Mesenchymal stem cell (in vitro differentiated cells and primary cell): ENCODE measurements at regions not wholly inside any gene's neighbourhood (a gene's known extent, or its start where the extent isn't known, plus 50 kb on each side); places are given as distances from the start of the nearest gene placed in this dataset.

ENCODE experiments used
- DNase-seq: peaks from one replicate; pipeline ENCODE4 v3.0.0-alpha.2; 2013
- H2AFZ ChIP-seq: one replicate; pipeline ENCODE4 v1.6.1; 2013; ENCODE audit warnings: low read depth, mild to moderate bottlenecking, control low read depth, inconsistent platforms, low read length, moderate library complexity
- H2AK5ac ChIP-seq: 2 replicates; pipeline ENCODE4 v1.6.1; 2013; ENCODE audit warnings: low read length, moderate library complexity, mild to moderate bottlenecking, inconsistent platforms; ENCODE audit not compliant: severe bottlenecking
- H2BK120ac ChIP-seq: one replicate; pipeline ENCODE4 v1.6.1; 2013; ENCODE audit warnings: low read depth, mild to moderate bottlenecking, inconsistent platforms, low read length, moderate library complexity
- H2BK12ac ChIP-seq, 2 experiments: one replicate each; pipeline ENCODE4 v1.6.1; 2013; ENCODE audit warnings: inconsistent platforms in 2 of 2, low read length in 2 of 2, mild to moderate bottlenecking in 2 of 2, moderate library complexity in 2 of 2, control low read depth in 1 of 2
- H2BK15ac ChIP-seq: one replicate; pipeline ENCODE4 v1.6.1; 2013; ENCODE audit warnings: mild to moderate bottlenecking, low read depth, inconsistent platforms; ENCODE audit not compliant: poor library complexity, severe bottlenecking
- H2BK5ac ChIP-seq: 2 replicates; pipeline ENCODE4 v1.6.1; 2013; ENCODE audit warnings: low read depth, mild to moderate bottlenecking, low read length, control low read depth, inconsistent platforms; ENCODE audit not compliant: poor library complexity, severe bottlenecking
- H3K14ac ChIP-seq, 2 experiments: one replicate each; pipeline ENCODE4 v1.6.1; 2013; ENCODE audit warnings: inconsistent platforms in 2 of 2, low read length in 2 of 2, control low read depth in 1 of 2, mild to moderate bottlenecking in 1 of 2, moderate library complexity in 1 of 2
- H3K18ac ChIP-seq, 2 experiments: one replicate each; pipeline ENCODE4 v1.6.1; 2013; ENCODE audit warnings: inconsistent platforms in 2 of 2, low read length in 2 of 2, control low read depth in 1 of 2, low read depth in 1 of 2, mild to moderate bottlenecking in 1 of 2
- H3K23ac ChIP-seq, 2 experiments: one replicate each; pipeline ENCODE4 v1.6.1; 2013; ENCODE audit warnings: inconsistent platforms in 2 of 2, low read length in 2 of 2, mild to moderate bottlenecking in 2 of 2, moderate library complexity in 2 of 2, control low read depth in 1 of 2
- H3K27ac ChIP-seq: 2 replicates; pipeline ENCODE4 v1.5.1; 2013; ENCODE audit warnings: mild to moderate bottlenecking, moderate library complexity, low read length, control low read depth, inconsistent platforms; ENCODE audit not compliant: poor library complexity, severe bottlenecking
- H3K27me3 ChIP-seq, 2 experiments: 2 replicates each; pipeline versions ENCODE4 v1.6.1 to v1.7.0; 2013; ENCODE audit warnings: low read length in 2 of 2, mild to moderate bottlenecking in 2 of 2, moderate library complexity in 2 of 2, control low read depth in 1 of 2, inconsistent platforms in 1 of 2; ENCODE audit not compliant: control insufficient read depth in 1 of 2, insufficient read depth in 1 of 2
- H3K36me3 ChIP-seq, 2 experiments: 2 replicates each; pipeline versions ENCODE4 v1.6.1 to v1.7.0; 2013; ENCODE audit warnings: low read length in 2 of 2, control low read depth in 1 of 2, inconsistent platforms in 1 of 2, low read depth in 1 of 2, mild to moderate bottlenecking in 1 of 2; ENCODE audit not compliant: insufficient read depth in 2 of 2, control insufficient read depth in 1 of 2
- H3K4ac ChIP-seq, 2 experiments: one replicate each; pipeline ENCODE4 v1.6.1; 2013; ENCODE audit warnings: inconsistent platforms in 2 of 2, low read length in 2 of 2, mild to moderate bottlenecking in 2 of 2, moderate library complexity in 2 of 2, control low read depth in 1 of 2, low read depth in 1 of 2
- H3K4me1 ChIP-seq: 2 replicates; pipeline ENCODE4 v1.6.1; 2013; ENCODE audit warnings: low read depth, low read length, control low read depth; ENCODE audit not compliant: control insufficient read depth, insufficient read depth
- H3K4me2 ChIP-seq: 2 replicates; pipeline ENCODE4 v1.6.1; 2013; ENCODE audit warnings: low read length, mild to moderate bottlenecking, inconsistent platforms; ENCODE audit not compliant: poor library complexity, severe bottlenecking
- H3K4me3 ChIP-seq, 2 experiments: 2 replicates each; pipeline versions ENCODE4 v1.5.1 to v1.7.0; 2013; ENCODE audit warnings: low read length in 2 of 2, mild to moderate bottlenecking in 2 of 2, control low read depth in 1 of 2, low read depth in 1 of 2; ENCODE audit not compliant: insufficient read depth in 1 of 2
- H3K79me1 ChIP-seq: replicated peaks from 2 replicates; pipeline ENCODE4 v1.6.1; 2013; ENCODE audit warnings: mild to moderate bottlenecking, control low read depth, low read length, inconsistent platforms; ENCODE audit not compliant: poor library complexity, severe bottlenecking
- H3K9ac ChIP-seq: 2 replicates; pipeline ENCODE4 v1.7.0; 2013; ENCODE audit warnings: mild to moderate bottlenecking, low read length, moderate library complexity
- H3K9me3 ChIP-seq: 2 replicates; pipeline ENCODE4 v1.7.0; 2013; ENCODE audit warnings: mild to moderate bottlenecking, low read length; ENCODE audit not compliant: control insufficient read depth
- H4K8ac ChIP-seq: one replicate; pipeline ENCODE4 v1.6.1; 2013; ENCODE audit warnings: inconsistent platforms, mild to moderate bottlenecking, low read length, moderate library complexity
- H4K91ac ChIP-seq: one replicate; pipeline ENCODE4 v1.6.1; 2013; ENCODE audit warnings: mild to moderate bottlenecking, low read length, inconsistent platforms
- WGBS: methylation state at CpG from one replicate; pipeline ENCODE4 v1.1.7; 2013; ENCODE audit warnings: mixed read lengths; 5-methylcytosine and 5-hydroxymethylcytosine counted together

GRCh38 chr7:25069900-25070443, 55.1 kb downstream of the CYCS start:
- Histone ChIP-seq H3K27ac (no peak overlapping the region), H2BK5ac (no peak overlapping the region), H3K18ac (no peak overlapping the region), H3K23ac (no peak overlapping the region), H3K4ac (no peak overlapping the region), H3K14ac (no peak overlapping the region), H3K9me3 (no peaks in the 10 kb centered on the region), H3K4me1 (no peaks in the 10 kb centered on the region), H2BK15ac (no peak overlapping the region), H2BK120ac (no peak overlapping the region), H3K27me3 (no peaks in the 10 kb centered on the region), H4K91ac (no peak overlapping the region), H2AFZ (no peak overlapping the region), H3K79me1 (no peaks in the 10 kb centered on the region), H2AK5ac (no peak overlapping the region), H3K4me3 (no peak overlapping the region), H2BK12ac (no peak overlapping the region), H3K4me2 (no peak overlapping the region), H3K36me3 (no peaks in the 10 kb centered on the region), H4K8ac (no peak overlapping the region), H3K9ac (peak overlapping the region; percentile 58)
- DNase-seq = peak; percentile 81
- 29% methylated on average over 10 of the region's 11 CpGs for WGBS

GRCh38 chr7:25068502-25069213, 56.4 kb downstream of the CYCS start:
- WGBS = 96% methylated on average over 8 of the region's 10 CpGs
- no peak overlapping the region for H4K8ac ChIP-seq
- no peak for DNase-seq
- H2BK12ac ChIP-seq = no peak overlapping the region
- H3K23ac ChIP-seq = no peak overlapping the region
- H3K9ac ChIP-seq = peak overlapping the region; percentile 5
- H3K18ac ChIP-seq = no peak overlapping the region
- peak overlapping the region in 1 of 2 experiments; percentile 8 for H3K4me3 ChIP-seq
- H3K36me3 ChIP-seq = no peaks in the 10 kb centered on the region
- no peaks in the 10 kb centered on the region for H3K27me3 ChIP-seq
- H3K27ac ChIP-seq = no peak overlapping the region
- H3K14ac ChIP-seq = no peak overlapping the region
- peak overlapping the region; percentile 56 for H4K91ac ChIP-seq
- no peak overlapping the region for H2BK120ac ChIP-seq
- no peak overlapping the region for H2BK5ac ChIP-seq
- no peaks in the 10 kb centered on the region for H3K4me1 ChIP-seq
- no peak overlapping the region for H3K4ac ChIP-seq
- no peak overlapping the region for H3K4me2 ChIP-seq
- H2BK15ac ChIP-seq = peak overlapping the region; percentile 67
- no peaks in the 10 kb centered on the region for H3K9me3 ChIP-seq
- H2AFZ ChIP-seq = no peak overlapping the region
- H3K79me1 ChIP-seq = no peaks in the 10 kb centered on the region
- no peak overlapping the region for H2AK5ac ChIP-seq

- Histone ChIP-seq H3K27ac (no peak overlapping the region), H3K23ac (no peak overlapping the region), H3K36me3 (no peaks in the 10 kb centered on the region), H4K91ac (no peak overlapping the region), H2AFZ (no peak overlapping the region), H3K4ac (no peak overlapping the region), H2BK15ac (no peak overlapping the region), H3K18ac (no peak overlapping the region), H3K4me2 (no peak overlapping the region), H3K9ac (peak overlapping the region; percentile 5), H2BK12ac (no peak overlapping the region), H4K8ac (no peak overlapping the region), H3K79me1 (no peaks in the 10 kb centered on the region), H3K14ac (no peak overlapping the region), H2BK120ac (no peak overlapping the region), H2AK5ac (no peak overlapping the region), H3K4me1 (no peaks in the 10 kb centered on the region), H3K4me3 (no peak overlapping the region), H3K27me3 (no peaks in the 10 kb centered on the region), H3K9me3 (no peaks in the 10 kb centered on the region), H2BK5ac (no peak overlapping the region)
- 81% methylated on average over 2 of the region's 6 CpGs for WGBS
- no peak for DNase-seq
Observed at GRCh38 chr7:25067726-25068501, 57.1 kb downstream of the CYCS start.

GRCh38 chr7:25066253-25066652, 58.8 kb downstream of the CYCS start:
- no peaks in the 10 kb centered on the region for H3K4me1 ChIP-seq
- DNase-seq = no peak

More at GRCh38 chr7:25066253-25066652, 58.8 kb downstream of the CYCS start:
- Histone ChIP-seq H3K79me1 (no peaks in the 10 kb centered on the region), H3K9me3 (no peaks in the 10 kb centered on the region), H3K4me3 (no peak overlapping the region), H2AK5ac (no peak overlapping the region), H3K4me2 (no peak overlapping the region), H3K27me3 (no peaks in the 10 kb centered on the region), H3K23ac (no peak overlapping the region), H2AFZ (no peak overlapping the region), H3K9ac (no peak overlapping the region), H2BK5ac (no peak overlapping the region), H4K91ac (no peak overlapping the region), H2BK120ac (no peak overlapping the region), H2BK12ac (no peak overlapping the region), H3K18ac (no peak overlapping the region), H2BK15ac (no peak overlapping the region), H3K36me3 (no peaks in the 10 kb centered on the region), H4K8ac (no peak overlapping the region), H3K4ac (no peak overlapping the region), H3K27ac (no peak overlapping the region), H3K14ac (no peak overlapping the region)
- 88% methylated on average over 1 of the region's 1 CpG for WGBS
